CD4-positive, alpha-beta T cell treated with Interleukin-2 at 100 ng/mL for 4 hours (primary cell): ENCODE measurements at regions not wholly inside any gene's neighbourhood (a gene's known extent, or its start where the extent isn't known, plus 50 kb on each side); places are given as distances from the start of the nearest gene placed in this dataset.
"Not testable (repeated sequence)": the region's sequence is repeated elsewhere in the genome, so short reads cannot be mapped to it uniquely, and the experiment has no call there.

Source experiments
- DNase-seq: peaks from one replicate; pipeline ENCODE4 v3.0.0-alpha.2; 2020; ENCODE audit warnings: low spot score

- no peak for DNase-seq
Observed at GRCh38 chr9:74094766-74095165, 402.4 kb upstream of the RORB start.

GRCh38 chr9:74095925-74096324 is 401.2 kb upstream of the RORB start:
- DNase-seq = no peak

GRCh38 chr9:74096420-74096819 is 400.7 kb upstream of the RORB start:
- no peak for DNase-seq

- DNase-seq = no peak
Observed at GRCh38 chr9:74100042-74100441, 397.1 kb upstream of the RORB start.

GRCh38 chr9:74102148-74102547 is 395.0 kb upstream of the RORB start:
- not testable (repeated sequence) for DNase-seq

- no peak for DNase-seq
Observed at GRCh38 chr9:74102702-74103101, 394.4 kb upstream of the RORB start.

- no peak for DNase-seq
Observed at GRCh38 chr9:74107692-74108091, 389.4 kb upstream of the RORB start.

GRCh38 chr9:74115976-74116375 is 381.2 kb upstream of the RORB start:
- no peak for DNase-seq

GRCh38 chr9:74117151-74117550 is 380.0 kb upstream of the RORB start:
- no peak for DNase-seq

- no peak for DNase-seq
Observed at GRCh38 chr9:74117731-74118130, 379.4 kb upstream of the RORB start.

- no peak for DNase-seq
Observed at GRCh38 chr9:74120061-74120460, 377.1 kb upstream of the RORB start.

GRCh38 chr9:74120470-74120869 is 376.7 kb upstream of the RORB start:
- no peak for DNase-seq

- DNase-seq = no peak
Observed at GRCh38 chr9:74122216-74122615, 374.9 kb upstream of the RORB start.

GRCh38 chr9:74122661-74123060 is 374.5 kb upstream of the RORB start:
- no peak for DNase-seq

- DNase-seq = no peak
Observed at GRCh38 chr9:74125941-74126340, 371.2 kb upstream of the RORB start.

- DNase-seq = no peak
Observed at GRCh38 chr9:74132986-74133385, 364.1 kb upstream of the RORB start.

GRCh38 chr9:74133921-74134320 is 363.2 kb upstream of the RORB start:
- DNase-seq = no peak

- no peak for DNase-seq
Observed at GRCh38 chr9:74138182-74138581, 359.0 kb upstream of the RORB start.

- DNase-seq = no peak
Observed at GRCh38 chr9:74140141-74140540, 357.0 kb upstream of the RORB start.

- DNase-seq = no peak
Observed at GRCh38 chr9:74147906-74148305, 349.2 kb upstream of the RORB start.

GRCh38 chr9:74172874-74173273 is 324.3 kb upstream of the RORB start:
- no peak for DNase-seq

GRCh38 chr9:74173284-74173683 is 323.9 kb upstream of the RORB start:
- DNase-seq = no peak

GRCh38 chr9:74197771-74198170 is 299.4 kb upstream of the RORB start:
- DNase-seq = not testable (repeated sequence)

GRCh38 chr9:74205056-74205455 is 292.1 kb upstream of the RORB start:
- no peak for DNase-seq

GRCh38 chr9:74218385-74219063 is 278.6 kb upstream of the RORB start:
- DNase-seq = no peak
